Left lung (tissue), 4 donors: ENCODE measurements at regions not wholly inside any gene's neighbourhood (a gene's known extent, or its start where the extent isn't known, plus 50 kb on each side); places are given as distances from the start of the nearest gene placed in this dataset.

ENCODE experiments used
- ATAC-seq: fragments of 200-7000 bp; cut with Tn5 transposase; one replicate; pipeline ENCODE4 v1.9.1; 2020; ENCODE audit warnings: moderate library complexity
- DNase-seq, 4 donors: peaks; one replicate each; pipeline ENCODE4 v3.0.0-alpha.2; 2013 to 2020
- H3K27ac ChIP-seq, 2 donors: fragments of 200-600 bp; sonication (generic) in 1 of 2; one replicate each; pipeline versions ENCODE4 v1.5.0 to v1.8.0; 2020 to 2021
- H3K27me3 ChIP-seq, 2 donors: fragments of 200-600 bp; sonication (generic) in 1 of 2; one replicate each; pipeline versions ENCODE4 v1.5.0 to v1.8.0; 2020 to 2021
- H3K36me3 ChIP-seq, 2 donors: fragments of 200-600 bp; sonication (generic) in 1 of 2; one replicate each; pipeline versions ENCODE4 v1.5.0 to v1.8.0; 2020 to 2021
- H3K4me1 ChIP-seq, 2 donors: fragments of 200-600 bp; one replicate each; pipeline ENCODE4 v1.8.0; 2021
- H3K4me3 ChIP-seq, 2 donors: fragments of 200-600 bp; sonication (generic) in 1 of 2; one replicate each; pipeline versions ENCODE4 v1.5.0 to v1.8.0; 2020 to 2021; ENCODE audit warnings: mild to moderate bottlenecking in 1 of 2
- H3K9me3 ChIP-seq, 2 donors: fragments of 200-600 bp; sonication (generic) in 1 of 2; one replicate each; pipeline versions ENCODE4 v1.5.0 to v1.8.0; 2020 to 2021
- intact Hi-C, 2 donors: fragments of 100-400 bp; cut with DNase I; formaldehyde crosslinking; loops; one replicate each; pipeline versions ENCODE4 v1.11.2 to v1.14.2; 2022
- TF ChIP-seq, protein P1 (sequence below), 2 donors: fragments of 200-600 bp; sonication (generic) in 1 of 2; IDR thresholded peaks; one replicate each; pipeline versions ENCODE4 v1.5.0 to v1.8.0; 2021; ENCODE audit warnings: antibody characterized with exemption in 2 of 2
- donor health status: DM: no; HTN: yes; CAD: no.
- donor health status: DM: no; HTN: no; CAD: no.

DNA sequence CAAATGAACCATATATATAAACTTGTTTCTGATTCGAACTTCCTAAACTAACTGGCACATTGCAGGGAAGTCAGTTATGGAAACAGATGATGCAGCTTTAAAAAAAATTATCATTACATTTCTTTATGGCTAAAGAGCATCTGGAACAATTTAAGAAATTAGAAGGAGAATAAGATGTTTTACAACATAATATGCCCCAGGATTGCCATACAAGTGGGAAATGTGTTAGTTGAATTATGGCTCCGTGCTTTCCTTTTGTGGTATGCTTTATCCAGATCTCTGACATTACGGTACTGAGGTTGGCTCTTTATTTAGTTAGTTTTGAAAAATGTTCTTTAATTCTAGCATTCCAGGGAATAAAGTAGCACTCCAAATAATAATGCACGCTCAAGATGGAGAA lies 343.0 kb upstream of the ZFP64 start:
- TF ChIP-seq, protein P1, sequence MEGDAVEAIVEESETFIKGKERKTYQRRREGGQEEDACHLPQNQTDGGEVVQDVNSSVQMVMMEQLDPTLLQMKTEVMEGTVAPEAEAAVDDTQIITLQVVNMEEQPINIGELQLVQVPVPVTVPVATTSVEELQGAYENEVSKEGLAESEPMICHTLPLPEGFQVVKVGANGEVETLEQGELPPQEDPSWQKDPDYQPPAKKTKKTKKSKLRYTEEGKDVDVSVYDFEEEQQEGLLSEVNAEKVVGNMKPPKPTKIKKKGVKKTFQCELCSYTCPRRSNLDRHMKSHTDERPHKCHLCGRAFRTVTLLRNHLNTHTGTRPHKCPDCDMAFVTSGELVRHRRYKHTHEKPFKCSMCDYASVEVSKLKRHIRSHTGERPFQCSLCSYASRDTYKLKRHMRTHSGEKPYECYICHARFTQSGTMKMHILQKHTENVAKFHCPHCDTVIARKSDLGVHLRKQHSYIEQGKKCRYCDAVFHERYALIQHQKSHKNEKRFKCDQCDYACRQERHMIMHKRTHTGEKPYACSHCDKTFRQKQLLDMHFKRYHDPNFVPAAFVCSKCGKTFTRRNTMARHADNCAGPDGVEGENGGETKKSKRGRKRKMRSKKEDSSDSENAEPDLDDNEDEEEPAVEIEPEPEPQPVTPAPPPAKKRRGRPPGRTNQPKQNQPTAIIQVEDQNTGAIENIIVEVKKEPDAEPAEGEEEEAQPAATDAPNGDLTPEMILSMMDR (IDR thresholded peaks at IDR 0.05), result no peak
- H3K4me1 ChIP-seq, result no peaks in the 10 kb centered on the region
- DNase-seq (no peak), ATAC-seq (no peak)
- no peak overlapping the region for H3K27ac ChIP-seq
- intact Hi-C loops, result no loop called here
- H3K36me3 ChIP-seq, result no peaks in the 10 kb centered on the region
- H3K27me3 ChIP-seq, result no peaks in the 10 kb centered on the region
- H3K9me3 ChIP-seq, result no peaks in the 10 kb centered on the region
- no peak overlapping the region for H3K4me3 ChIP-seq

DNA sequence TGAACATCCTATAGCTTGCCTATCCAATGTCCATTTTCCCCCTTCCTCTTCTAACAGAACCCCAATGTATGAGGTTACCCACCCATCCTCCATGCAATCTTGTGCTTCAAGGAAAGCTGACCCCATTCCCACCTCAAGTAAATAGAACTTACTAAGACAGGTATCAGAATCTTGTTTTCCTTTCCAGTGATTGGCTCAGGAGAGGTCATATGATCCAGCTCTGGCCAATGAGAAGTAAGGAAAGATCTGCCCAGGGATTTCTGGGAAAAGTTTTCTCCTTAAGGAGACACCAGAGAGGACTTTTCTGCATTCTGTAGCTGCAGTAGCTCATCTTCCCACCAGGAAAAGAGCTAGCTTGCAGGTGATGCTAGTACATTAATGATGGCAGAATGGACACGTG lies 341.8 kb upstream of the ZFP64 start:
- no peak for ATAC-seq
- H3K4me1 ChIP-seq, result no peaks in the 10 kb centered on the region
- H3K4me3 ChIP-seq, result no peak overlapping the region
- no peaks in the 10 kb centered on the region for H3K36me3 ChIP-seq
- intact Hi-C loops, result no loop called here
- DNase-seq, result no peak
- no peak overlapping the region for H3K27ac ChIP-seq
- H3K9me3 ChIP-seq, result no peaks in the 10 kb centered on the region
- TF ChIP-seq, protein P1 (IDR thresholded peaks at IDR 0.05), result no peak
- peaks cover 0 to 6% of the 10 kb centered on the region in 2 donors for H3K27me3 ChIP-seq

DNA sequence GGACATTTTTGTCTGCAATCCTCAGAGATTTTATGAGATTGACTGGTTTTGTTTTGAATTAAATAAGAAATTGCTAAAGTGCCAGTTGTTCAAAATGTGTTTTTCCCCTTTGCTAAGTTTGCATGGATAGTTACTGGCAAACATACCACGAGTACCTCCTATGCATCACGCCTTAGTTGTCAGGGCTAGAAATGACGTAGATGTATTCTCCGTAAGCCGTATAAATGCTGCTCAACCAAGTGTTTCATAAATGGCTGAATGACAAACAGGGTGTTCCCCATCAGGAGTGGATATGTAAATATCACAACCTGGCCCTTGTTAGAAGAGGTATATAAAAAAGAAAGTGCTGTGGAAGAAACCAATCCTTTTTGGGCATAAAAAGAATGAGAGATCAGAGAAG lies 341.1 kb upstream of the ZFP64 start:
- H3K4me3 ChIP-seq, result no peak overlapping the region

DNA sequence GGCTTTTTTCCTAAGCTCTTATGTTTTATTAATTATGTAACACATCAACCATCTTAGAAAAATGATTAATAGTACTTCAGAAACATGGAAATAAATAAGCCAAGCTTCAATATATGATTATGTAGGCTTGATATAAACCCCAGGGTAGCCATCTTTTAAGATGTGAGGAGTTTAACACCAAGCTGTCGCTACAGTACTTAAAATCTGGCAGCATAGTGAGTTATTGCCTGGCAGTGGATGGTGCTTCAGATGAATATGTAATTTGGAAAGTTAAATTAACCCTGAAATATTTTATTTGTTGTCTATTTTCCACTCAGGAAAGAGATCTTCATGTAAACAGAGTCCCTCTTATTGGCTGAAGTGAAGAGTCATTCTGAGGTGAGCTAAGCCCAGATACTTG lies 339.0 kb upstream of the ZFP64 start:
- DNase-seq (peak in 1 of 4 donors; percentile 16), ATAC-seq (no peak)
- H3K4me3 ChIP-seq, result no peak overlapping the region

More for the DNA sequence above, 341.1 kb upstream of the ZFP64 start:
- Histone ChIP-seq H3K27me3 (peaks cover 0 to 6% of the 10 kb centered on the region in 2 donors), H3K4me1 (no peaks in the 10 kb centered on the region), H3K36me3 (no peaks in the 10 kb centered on the region), H3K27ac (no peak overlapping the region), H3K9me3 (no peaks in the 10 kb centered on the region)
- no peak for ATAC-seq
- DNase-seq, result no peak
- TF ChIP-seq, protein P1 (IDR thresholded peaks at IDR 0.05), result no peak
- intact Hi-C loops, result no loop called here

DNA sequence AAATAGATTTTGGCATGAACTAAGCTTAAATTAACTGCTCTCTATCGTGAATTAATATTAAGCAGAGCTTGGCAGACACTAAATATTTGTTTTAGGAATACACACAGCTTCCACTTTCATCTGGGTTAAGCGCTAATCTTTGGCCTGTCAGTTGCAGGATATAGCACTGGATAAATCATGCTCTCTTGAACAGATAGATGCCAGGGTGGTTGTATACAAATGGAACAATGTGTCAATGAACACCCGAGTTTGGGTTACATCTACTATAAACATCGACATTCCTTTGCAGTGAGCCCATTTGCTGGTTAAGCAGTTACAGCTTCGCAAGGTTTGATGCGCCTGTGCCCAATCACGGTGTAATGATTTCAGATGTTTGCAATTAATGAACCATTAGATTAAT lies 338.2 kb upstream of the ZFP64 start:
- no peak overlapping the region for H3K27ac ChIP-seq
- H3K27me3 ChIP-seq, result peaks cover 0 to 6% of the 10 kb centered on the region in 2 donors
- no peak overlapping the region for H3K4me3 ChIP-seq
- no peaks in the 10 kb centered on the region for H3K9me3 ChIP-seq
- intact Hi-C loops, result no loop called here
- no peaks in the 10 kb centered on the region for H3K36me3 ChIP-seq
- H3K4me1 ChIP-seq, result no peaks in the 10 kb centered on the region
- DNase-seq (peak in 2 of 4 donors; percentile 89 to 90), ATAC-seq (peak; percentile 71)
- TF ChIP-seq, protein P1 (IDR thresholded peaks at IDR 0.05), result no peak

More for the DNA sequence above, 339.0 kb upstream of the ZFP64 start:
- H3K36me3 ChIP-seq, result no peaks in the 10 kb centered on the region
- TF ChIP-seq, protein P1 (IDR thresholded peaks at IDR 0.05), result no peak
- H3K27me3 ChIP-seq, result peaks cover 0 to 6% of the 10 kb centered on the region in 2 donors
- H3K9me3 ChIP-seq, result no peaks in the 10 kb centered on the region
- intact Hi-C loops, result no loop called here
- H3K4me1 ChIP-seq, result no peaks in the 10 kb centered on the region
- no peak overlapping the region for H3K27ac ChIP-seq
